HG02938 (cell line): ENCODE measurements at regions not wholly inside any gene's neighbourhood (a gene's known extent, or its start where the extent isn't known, plus 50 kb on each side); places are given as distances from the start of the nearest gene placed in this dataset.
A peak's percentile ranks its signal among the peaks of the same experiment; 100 is the strongest.
"Not testable (repeated sequence)": the region's sequence is repeated elsewhere in the genome, so short reads cannot be mapped to it uniquely, and the experiment has no call there.

ENCODE experiments used
- ATAC-seq: cut with Tn5 transposase; IDR thresholded peaks from one replicate; pipeline ENCODE4 v1.9.1; 2021; ENCODE audit warnings: mild to moderate bottlenecking, moderate library complexity; ENCODE audit not compliant: unreplicated experiment

GRCh38 chr2:216942465-216942864 is 82.6 kb upstream of the TNP1 start:
- no peak for ATAC-seq

- no peak for ATAC-seq
Measured at GRCh38 chr2:216942016-216942415, 82.2 kb upstream of the TNP1 start.

DNA sequence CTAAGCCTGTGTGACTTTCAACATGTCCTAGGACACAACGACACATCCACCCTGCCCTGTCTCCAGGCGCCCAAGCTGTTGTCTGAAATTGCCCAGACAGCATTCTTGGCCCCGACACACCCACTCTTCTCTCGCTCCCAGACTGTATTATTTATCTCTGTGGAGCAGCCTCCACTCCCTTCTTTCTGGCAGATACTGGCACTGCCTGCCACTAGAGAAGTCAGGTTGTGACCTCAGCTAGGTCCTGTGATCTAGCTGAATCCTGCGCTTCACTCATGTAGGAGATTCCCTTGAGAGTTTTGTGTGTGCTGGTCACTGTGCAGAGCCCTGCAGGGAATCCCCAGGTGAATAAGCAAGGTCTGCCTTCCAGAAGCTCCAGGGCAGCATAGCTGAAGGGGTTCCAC is 77.1 kb upstream of the TNP1 start:
- no peak for ATAC-seq

DNA sequence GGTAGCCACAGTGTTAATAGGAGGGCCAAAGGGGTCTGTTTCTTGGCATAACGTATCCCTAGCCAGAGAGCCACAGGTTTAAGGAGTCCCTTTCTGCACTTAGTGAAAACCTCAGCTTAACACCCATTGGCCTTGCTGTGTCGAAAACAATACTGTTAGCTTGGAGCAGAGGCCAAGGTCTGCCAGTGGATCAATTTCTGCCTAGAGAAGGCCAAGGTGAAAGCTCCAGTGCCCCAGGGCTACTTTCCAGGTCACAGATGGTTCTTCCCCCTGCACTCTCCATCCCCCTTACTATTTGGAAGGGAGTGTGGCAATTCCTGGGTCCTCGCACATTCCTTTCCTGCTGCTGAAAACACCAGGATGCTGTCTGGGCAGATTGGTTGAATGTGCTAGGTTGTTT is 74.8 kb upstream of the TNP1 start:
- no peak for ATAC-seq

DNA sequence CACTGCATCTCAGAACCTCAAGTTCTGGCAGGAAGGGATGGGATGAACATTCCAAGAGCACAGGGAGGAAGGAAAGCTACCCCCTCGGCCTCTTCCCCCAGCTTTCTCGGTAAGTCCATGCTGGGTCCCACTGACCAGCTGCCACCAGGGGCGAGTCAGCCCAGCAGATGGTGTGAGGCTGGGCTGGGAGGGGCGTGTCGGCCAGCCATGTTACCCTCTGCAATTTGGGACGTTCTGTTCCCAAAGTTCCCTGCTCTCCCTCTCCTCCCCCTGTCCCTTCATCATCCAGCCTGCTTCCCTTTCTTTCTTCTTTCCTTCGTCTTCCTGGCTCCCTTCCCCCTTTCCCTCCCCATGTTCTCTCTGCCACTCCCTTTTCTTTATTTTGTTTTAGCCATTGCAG is 74.3 kb upstream of the TNP1 start:
- ATAC-seq: no peak

DNA sequence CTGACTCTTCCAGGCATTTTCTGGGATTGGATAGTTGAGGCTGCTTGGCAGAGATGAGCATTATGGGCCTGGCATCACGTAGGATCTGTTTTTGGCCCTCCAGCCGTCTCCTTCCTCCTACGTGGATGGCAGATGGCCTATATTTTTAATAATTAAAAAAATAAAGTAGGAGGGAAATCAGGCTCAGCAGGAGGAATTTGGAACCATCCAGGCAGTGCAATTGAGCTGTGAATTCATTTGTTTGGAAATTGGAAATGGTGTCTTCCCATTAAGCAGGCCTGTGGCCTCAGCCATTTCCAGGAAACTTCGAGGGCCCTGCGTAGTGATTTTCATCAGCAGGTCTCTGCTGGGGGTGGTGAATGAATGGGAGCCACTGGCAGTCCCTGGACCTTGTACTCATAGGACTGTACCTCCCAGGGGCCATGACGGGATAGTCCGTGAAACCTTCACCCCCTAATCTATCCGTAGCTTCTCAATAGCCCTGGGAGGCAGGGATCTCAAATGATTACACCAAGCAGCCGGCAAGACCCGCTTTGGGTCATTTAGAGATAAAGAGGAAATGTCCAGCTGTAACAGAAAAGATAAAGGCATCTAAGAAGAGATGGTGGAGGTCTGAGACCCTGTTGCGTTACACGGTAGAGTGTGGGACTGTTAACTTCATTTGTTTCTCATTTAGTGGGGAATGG is 73.1 kb upstream of the TNP1 start:
- ATAC-seq: no peak

DNA sequence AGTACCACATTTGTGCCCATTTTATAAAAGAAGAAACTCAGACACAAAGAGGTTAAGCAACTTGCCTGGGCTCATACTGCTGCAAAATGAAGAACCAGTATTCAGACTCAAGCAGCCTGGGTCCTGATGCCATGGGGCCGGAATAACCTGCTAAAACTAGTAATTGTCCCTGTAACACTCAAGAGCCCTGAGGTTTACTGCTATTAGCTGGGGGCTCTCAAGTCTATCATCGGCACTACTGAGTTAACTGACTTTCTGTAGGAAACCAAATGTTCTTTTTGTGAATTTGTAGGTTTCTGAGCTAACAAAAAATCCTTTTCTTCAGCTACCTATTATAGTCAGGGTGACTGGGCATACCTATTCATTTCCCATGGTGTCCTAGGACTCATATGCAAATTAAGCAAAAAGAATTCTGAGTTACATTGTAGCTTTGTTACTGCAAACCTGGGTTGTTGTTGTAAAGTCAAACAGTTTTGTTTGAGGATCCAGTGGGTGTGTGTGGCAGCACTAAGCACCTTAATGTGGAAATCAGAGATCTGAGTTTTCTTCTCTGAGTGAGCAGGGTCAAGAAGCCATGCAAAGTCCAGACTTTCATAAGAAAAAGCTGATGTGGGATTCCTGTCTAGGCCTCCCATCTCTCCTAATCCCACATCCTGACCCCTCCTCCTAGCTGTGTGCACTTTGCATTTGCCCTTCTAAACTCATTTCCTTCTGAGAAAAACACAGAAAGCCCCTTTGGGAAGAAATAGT is 72.4 kb upstream of the TNP1 start:
- ATAC-seq: no peak

DNA sequence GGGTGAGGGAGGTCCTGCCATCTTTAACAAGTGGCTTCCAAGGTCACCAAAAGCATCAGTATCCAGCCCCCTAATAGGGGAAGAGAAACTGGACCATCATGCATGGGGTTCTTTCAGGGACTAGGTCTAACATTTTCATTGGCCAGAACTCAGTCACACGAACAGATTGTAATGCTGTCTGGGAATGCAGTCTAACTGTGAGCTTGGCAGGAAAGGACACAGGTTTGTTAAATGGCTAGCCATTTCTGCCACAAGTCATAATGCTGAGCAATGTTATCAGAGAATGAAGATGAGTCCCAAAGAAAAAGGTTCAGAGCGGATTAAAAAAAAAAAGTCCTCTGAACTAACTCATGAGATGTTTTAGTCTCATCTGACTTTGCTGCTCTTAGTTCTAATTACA is 70.9 kb upstream of the TNP1 start:
- ATAC-seq: no peak

DNA sequence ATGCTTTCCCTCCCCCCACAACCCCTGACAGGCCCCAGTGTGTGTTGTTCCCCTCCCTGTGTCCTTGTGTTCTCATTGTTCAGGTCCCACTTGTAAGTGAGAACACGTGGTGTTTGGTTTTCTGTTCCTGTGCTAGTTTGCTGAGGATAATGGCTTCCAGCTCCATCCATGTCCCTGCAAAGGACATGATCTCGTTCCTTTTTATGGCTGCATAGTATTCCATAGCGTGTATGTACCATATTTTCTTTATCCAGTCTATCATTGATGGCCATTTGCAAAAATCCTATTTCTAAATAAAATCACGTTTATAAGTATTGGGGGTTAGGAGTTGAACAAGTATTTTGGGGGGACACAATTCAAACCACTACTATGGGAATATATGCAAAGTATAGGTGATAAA is 69.5 kb upstream of the TNP1 start:
- ATAC-seq: not testable (repeated sequence)

DNA sequence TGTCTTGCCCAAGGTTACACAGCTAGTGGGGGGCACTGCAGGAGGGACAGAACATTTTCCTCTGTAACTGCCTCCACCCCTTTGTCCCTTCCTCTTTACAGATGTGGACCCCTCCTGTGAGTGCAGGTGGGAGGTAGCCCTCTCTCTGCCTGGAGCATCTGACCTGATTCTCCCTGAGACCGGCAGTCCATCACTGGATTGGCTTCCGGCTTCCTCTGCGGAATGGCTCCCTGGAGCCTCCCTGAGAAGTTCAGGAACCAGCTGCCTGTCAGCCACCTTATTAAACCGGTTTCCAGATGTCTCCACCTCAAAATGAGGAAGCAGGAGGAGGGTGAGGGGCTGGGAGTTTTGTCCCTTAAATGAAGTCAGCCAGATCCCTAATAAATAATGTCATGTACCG is 67.3 kb upstream of the TNP1 start:
- no peak for ATAC-seq

GRCh38 chr2:216925636-216926366 is 65.9 kb upstream of the TNP1 start:
- no peak for ATAC-seq

DNA sequence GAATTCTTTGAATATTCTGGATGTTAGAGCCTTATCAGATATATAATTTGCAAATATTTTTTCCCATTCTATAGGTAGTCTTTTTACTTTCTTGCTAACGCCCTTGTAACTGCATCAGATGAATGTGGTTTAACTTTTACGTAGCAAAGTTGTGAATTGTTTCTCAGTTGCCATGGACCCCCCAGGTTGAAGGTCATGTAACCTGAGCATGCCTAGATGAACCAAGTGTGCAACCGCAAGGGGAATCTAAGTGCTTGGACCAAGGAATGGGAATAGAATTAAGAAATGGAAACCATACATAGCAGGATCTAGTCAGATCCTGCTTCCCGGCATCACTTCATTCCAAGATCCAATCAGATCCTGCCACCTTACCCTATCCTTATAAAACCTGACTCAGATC is 65.1 kb upstream of the TNP1 start:
- ATAC-seq: no peak

DNA sequence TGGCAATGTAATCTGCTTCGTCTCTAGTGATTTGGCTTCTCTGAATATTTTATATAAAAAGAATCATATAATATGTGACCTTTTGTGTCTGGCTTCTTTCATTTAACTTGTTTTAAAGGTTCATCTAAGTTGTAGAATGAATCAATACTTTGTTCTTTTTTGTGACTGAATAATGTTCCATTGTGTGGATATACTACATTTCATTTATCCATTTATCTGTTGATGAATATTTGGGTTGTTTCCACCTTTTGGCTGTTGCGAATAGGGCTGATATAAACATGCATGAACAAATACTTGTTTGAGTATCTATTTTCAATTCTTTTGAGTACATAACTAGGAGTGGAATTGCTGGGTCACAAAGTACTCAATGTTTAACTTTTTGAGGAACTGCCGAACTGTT is 63.8 kb upstream of the TNP1 start:
- no peak for ATAC-seq

- peak; percentile 78 for ATAC-seq
Measured at GRCh38 chr2:216922175-216922780, 62.4 kb upstream of the TNP1 start.

- ATAC-seq: no peak
Measured at GRCh38 chr2:216920937-216921456, 61.1 kb upstream of the TNP1 start.

DNA sequence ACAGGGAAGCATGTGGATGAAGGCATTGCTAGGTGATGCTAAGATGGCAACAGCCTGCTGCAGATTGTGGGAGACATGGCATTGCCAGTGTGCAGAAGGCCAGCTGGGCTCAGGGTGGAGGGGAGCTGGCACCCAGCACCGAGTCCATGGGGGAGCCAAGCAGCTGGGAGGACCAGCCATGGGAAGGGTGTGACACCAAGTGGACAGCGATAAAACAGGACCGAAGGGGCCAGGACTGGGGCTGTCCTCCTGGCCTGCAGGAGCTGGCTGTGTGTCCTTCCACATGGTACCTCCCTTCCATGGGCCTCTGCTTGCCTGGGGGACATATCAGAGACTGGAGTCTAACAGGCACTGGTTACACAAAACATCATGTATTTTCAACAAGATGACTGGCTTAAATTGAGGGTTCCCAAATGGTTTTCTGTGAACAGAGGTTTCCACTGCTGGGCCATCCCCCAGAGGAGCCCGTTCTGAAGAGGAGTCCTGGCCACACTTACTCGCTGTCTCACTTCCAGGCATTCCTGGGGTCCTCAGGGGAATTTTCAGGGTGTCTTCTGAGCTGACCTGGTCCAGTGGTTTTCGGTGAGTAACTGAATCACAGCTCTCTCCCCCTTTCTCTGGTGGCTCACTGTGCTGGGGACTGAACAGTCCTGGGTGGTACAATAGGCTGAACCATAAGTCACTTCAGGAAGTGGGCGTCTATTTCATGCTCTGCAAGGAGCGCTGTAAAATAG is 60.4 kb upstream of the TNP1 start:
- no peak for ATAC-seq

- no peak for ATAC-seq
Measured at GRCh38 chr2:216918088-216918680, 58.3 kb upstream of the TNP1 start.

DNA sequence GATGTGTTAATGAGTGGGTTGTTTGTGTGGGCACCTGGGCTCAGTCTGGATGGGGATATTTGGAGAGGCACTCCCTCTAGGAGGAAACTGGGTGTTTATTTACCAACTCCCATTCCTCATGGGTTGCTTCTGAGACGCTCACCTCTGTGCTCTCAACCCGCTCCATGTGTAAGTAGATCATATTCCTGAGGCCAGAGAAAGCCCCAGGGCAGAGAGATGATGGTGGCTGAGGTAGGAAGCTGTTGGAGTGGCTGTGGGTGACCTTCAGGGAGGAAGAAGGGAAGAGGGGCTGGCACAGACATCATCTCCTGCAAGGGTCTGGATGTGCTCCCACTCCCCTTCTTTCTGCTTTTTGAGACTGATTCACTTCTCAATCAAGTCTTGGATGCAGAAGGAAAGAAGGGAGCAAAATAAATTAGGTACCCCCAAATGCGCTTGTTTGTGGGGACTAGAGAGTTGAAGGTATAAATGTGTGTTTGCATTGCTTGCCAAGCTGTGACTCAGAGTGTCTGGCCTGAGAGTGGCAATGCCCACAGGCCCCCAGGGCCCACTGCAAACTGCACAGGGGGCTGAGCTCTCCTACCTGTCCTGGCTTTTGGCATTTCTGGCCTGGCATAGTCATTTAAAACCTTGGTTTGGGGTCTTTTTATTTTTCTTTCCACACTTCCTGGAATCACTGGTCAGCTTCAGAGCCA is 57.2 kb upstream of the TNP1 start:
- ATAC-seq: no peak

GRCh38 chr2:216915557-216916150 is 55.8 kb upstream of the TNP1 start:
- no peak for ATAC-seq
